ENCODE measurements at regions not wholly inside any gene's neighbourhood (a gene's known extent, or its start where the extent isn't known, plus 50 kb on each side); places are given as distances from the start of the nearest gene placed in this dataset.

GRCh38 chr9:90251316-90251715 is 391.3 kb downstream of the DIRAS2 start:
- no peak for TF ChIP-seq POLR2A (IDR thresholded peaks at IDR 0.05)
- no peak for TF ChIP-seq CTCF (IDR thresholded peaks at IDR 0.05)
